Activated T-cell treated with anti-CD3 and anti-CD28 coated beads for 24 hours (primary cell): ENCODE measurements at regions not wholly inside any gene's neighbourhood (a gene's known extent, or its start where the extent isn't known, plus 50 kb on each side); places are given as distances from the start of the nearest gene placed in this dataset.
"Not testable (repeated sequence)": the region's sequence is repeated elsewhere in the genome, so short reads cannot be mapped to it uniquely, and the experiment has no call there.

ENCODE experiments used
- DNase-seq: peaks from one replicate; pipeline ENCODE4 v3.0.0-alpha.2; 2020; ENCODE audit warnings: low read depth

GRCh38 chr5:124114911-124115310, 602.9 kb downstream of the CSNK1G3 start:
- no peak for DNase-seq

- DNase-seq, result no peak
These were observed 599.9 kb downstream of the CSNK1G3 start for GRCh38 chr5:124111886-124112285.

- no peak for DNase-seq
These were observed 599.0 kb downstream of the CSNK1G3 start for GRCh38 chr5:124110942-124111341.

GRCh38 chr5:124105326-124105725, 593.3 kb downstream of the CSNK1G3 start:
- DNase-seq, result no peak

GRCh38 chr5:124104821-124105220, 592.8 kb downstream of the CSNK1G3 start:
- DNase-seq, result no peak

- no peak for DNase-seq
These were observed 592.4 kb downstream of the CSNK1G3 start for GRCh38 chr5:124104344-124104743.

GRCh38 chr5:124103671-124104070, 591.7 kb downstream of the CSNK1G3 start:
- no peak for DNase-seq

GRCh38 chr5:124103056-124103455, 591.1 kb downstream of the CSNK1G3 start:
- DNase-seq, result not testable (repeated sequence)

- no peak for DNase-seq
These were observed 590.5 kb downstream of the CSNK1G3 start for GRCh38 chr5:124102486-124102885.

- no peak for DNase-seq
These were observed 581.7 kb downstream of the CSNK1G3 start for GRCh38 chr5:124093658-124094057.

- DNase-seq, result no peak
These were observed 578.1 kb downstream of the CSNK1G3 start for GRCh38 chr5:124090115-124090514.

GRCh38 chr5:124089578-124089977, 577.6 kb downstream of the CSNK1G3 start:
- DNase-seq, result no peak

- DNase-seq, result no peak
These were observed 576.5 kb downstream of the CSNK1G3 start for GRCh38 chr5:124088289-124089032.

GRCh38 chr5:124087752-124088151, 575.8 kb downstream of the CSNK1G3 start:
- no peak for DNase-seq

GRCh38 chr5:124080256-124080655, 568.3 kb downstream of the CSNK1G3 start:
- DNase-seq, result no peak

GRCh38 chr5:124079062-124079461, 567.1 kb downstream of the CSNK1G3 start:
- no peak for DNase-seq

GRCh38 chr5:124074500-124074899, 562.5 kb downstream of the CSNK1G3 start:
- no peak for DNase-seq

- DNase-seq, result no peak
These were observed 560.6 kb downstream of the CSNK1G3 start for GRCh38 chr5:124072570-124072969.

- no peak for DNase-seq
These were observed 559.1 kb downstream of the CSNK1G3 start for GRCh38 chr5:124071039-124071438.

- no peak for DNase-seq
These were observed 553.5 kb downstream of the CSNK1G3 start for GRCh38 chr5:124065508-124065907.

- DNase-seq, result no peak
These were observed 553.0 kb downstream of the CSNK1G3 start for GRCh38 chr5:124064956-124065355.

- DNase-seq, result no peak
These were observed 549.7 kb downstream of the CSNK1G3 start for GRCh38 chr5:124061663-124062062.

- DNase-seq, result no peak
These were observed 549.1 kb downstream of the CSNK1G3 start for GRCh38 chr5:124061068-124061430.

- DNase-seq, result no peak
These were observed 548.6 kb downstream of the CSNK1G3 start for GRCh38 chr5:124060413-124061067.
